CD4-positive, alpha-beta T cell treated with Interleukin-10 for 1 hour (primary cell): ENCODE measurements at regions not wholly inside any gene's neighbourhood (a gene's known extent, or its start where the extent isn't known, plus 50 kb on each side); places are given as distances from the start of the nearest gene placed in this dataset.

Source experiments
- DNase-seq: peaks from one replicate; pipeline ENCODE4 v3.0.0-alpha.2; 2020

GRCh38 chrX:100512471-100512870 is 72.3 kb upstream of the TNMD start:
- DNase-seq, result peak; percentile 10

GRCh38 chrX:100494646-100495370 is 84.7 kb upstream of the PCDH19 start:
- no peak for DNase-seq

GRCh38 chrX:100491174-100491573 is 81.1 kb upstream of the PCDH19 start:
- DNase-seq, result no peak

GRCh38 chrX:100487795-100488194 is 77.7 kb upstream of the PCDH19 start:
- no peak for DNase-seq

GRCh38 chrX:100484971-100485370 is 74.9 kb upstream of the PCDH19 start:
- no peak for DNase-seq

GRCh38 chrX:100479329-100479728 is 69.3 kb upstream of the PCDH19 start:
- DNase-seq, result no peak

GRCh38 chrX:100478714-100479306 is 68.7 kb upstream of the PCDH19 start:
- DNase-seq, result no peak

- DNase-seq, result no peak
These were observed 67.9 kb upstream of the PCDH19 start for GRCh38 chrX:100477958-100478357.

- DNase-seq, result no peak
These were observed 67.4 kb upstream of the PCDH19 start for GRCh38 chrX:100477467-100477866.
